GM19372 (cell line): ENCODE measurements at regions not wholly inside any gene's neighbourhood (a gene's known extent, or its start where the extent isn't known, plus 50 kb on each side); places are given as distances from the start of the nearest gene placed in this dataset.

ENCODE experiments used
- ATAC-seq: cut with Tn5 transposase; IDR thresholded peaks from one replicate; pipeline ENCODE4 v1.9.1; 2021; ENCODE audit warnings: mild to moderate bottlenecking, low read depth, moderate library complexity; ENCODE audit not compliant: unreplicated experiment

- no peak for ATAC-seq
These were observed 67.7 kb upstream of the GCM1 start for GRCh38 chr6:53216301-53216700.

GRCh38 chr6:53214172-53214571, 65.5 kb upstream of the GCM1 start:
- ATAC-seq, result no peak

GRCh38 chr6:53210811-53211210, 62.2 kb upstream of the GCM1 start:
- ATAC-seq, result no peak

- no peak for ATAC-seq
These were observed 61.0 kb upstream of the GCM1 start for GRCh38 chr6:53209681-53210080.

GRCh38 chr6:53205778-53206177, 57.1 kb upstream of the GCM1 start:
- no peak for ATAC-seq

GRCh38 chr6:53203483-53203882, 54.8 kb upstream of the GCM1 start:
- ATAC-seq, result no peak

- no peak for ATAC-seq
These were observed 53.4 kb upstream of the GCM1 start for GRCh38 chr6:53202052-53202451.

- ATAC-seq, result no peak
These were observed 52.6 kb upstream of the GCM1 start for GRCh38 chr6:53201270-53201669.

GRCh38 chr6:53199765-53200164, 51.1 kb upstream of the GCM1 start:
- no peak for ATAC-seq

GRCh38 chr6:53199156-53199555, 50.5 kb upstream of the GCM1 start:
- peak; percentile 89 for ATAC-seq
